ENCODE measurements at regions not wholly inside any gene's neighbourhood (a gene's known extent, or its start where the extent isn't known, plus 50 kb on each side); places are given as distances from the start of the nearest gene placed in this dataset.

- peaks cover 0 to 6% of the 10 kb centered on the region in 2 donors for H3K4me1 ChIP-seq
- no peak for DNase-seq
- H3K27ac ChIP-seq, result no peak overlapping the region
- TF ChIP-seq, protein P1, sequence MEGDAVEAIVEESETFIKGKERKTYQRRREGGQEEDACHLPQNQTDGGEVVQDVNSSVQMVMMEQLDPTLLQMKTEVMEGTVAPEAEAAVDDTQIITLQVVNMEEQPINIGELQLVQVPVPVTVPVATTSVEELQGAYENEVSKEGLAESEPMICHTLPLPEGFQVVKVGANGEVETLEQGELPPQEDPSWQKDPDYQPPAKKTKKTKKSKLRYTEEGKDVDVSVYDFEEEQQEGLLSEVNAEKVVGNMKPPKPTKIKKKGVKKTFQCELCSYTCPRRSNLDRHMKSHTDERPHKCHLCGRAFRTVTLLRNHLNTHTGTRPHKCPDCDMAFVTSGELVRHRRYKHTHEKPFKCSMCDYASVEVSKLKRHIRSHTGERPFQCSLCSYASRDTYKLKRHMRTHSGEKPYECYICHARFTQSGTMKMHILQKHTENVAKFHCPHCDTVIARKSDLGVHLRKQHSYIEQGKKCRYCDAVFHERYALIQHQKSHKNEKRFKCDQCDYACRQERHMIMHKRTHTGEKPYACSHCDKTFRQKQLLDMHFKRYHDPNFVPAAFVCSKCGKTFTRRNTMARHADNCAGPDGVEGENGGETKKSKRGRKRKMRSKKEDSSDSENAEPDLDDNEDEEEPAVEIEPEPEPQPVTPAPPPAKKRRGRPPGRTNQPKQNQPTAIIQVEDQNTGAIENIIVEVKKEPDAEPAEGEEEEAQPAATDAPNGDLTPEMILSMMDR (IDR thresholded peaks at IDR 0.05 in 4 of 5, conservative IDR thresholded peaks at IDR 0.05 in 1 of 5), result no peak
- TF ChIP-seq POLR2A (IDR thresholded peaks at IDR 0.05), result no peak
- H3K4me3 ChIP-seq, result no peak overlapping the region
- in situ Hi-C loops (cut with MboI; ENCODE audit: low sequenced_read_pairs in 4 of 4), result loop anchor here in 1 of 4 donors (25.0 kb wide), 1 partner anchor 399 kb away; no protein-coding TSS in a partner anchor
- H3K27me3 ChIP-seq, result no peaks in the 10 kb centered on the region
- H3K9me3 ChIP-seq, result no peaks in the 10 kb centered on the region
- intact Hi-C loops (cut with DNase I; ENCODE audit: low total_unique reads), result no loop called here
- no peaks in the 10 kb centered on the region for H3K36me3 ChIP-seq
- no peak for ATAC-seq
These were observed 111.6 kb upstream of the PIEZO2 start for GRCh38 chr18:11260961-11261461.

GRCh38 chr18:11259469-11260150 lies 110.2 kb upstream of the PIEZO2 start:
- Histone ChIP-seq H3K36me3 (no peaks in the 10 kb centered on the region), H3K27ac (peak overlapping the region in 1 of 4 donors; percentile 47), H3K27me3 (no peaks in the 10 kb centered on the region), H3K4me3 (peak overlapping the region in 1 of 4 donors; percentile 11), H3K9me3 (no peaks in the 10 kb centered on the region), H3K4me1 (peaks cover 0 to 6% of the 10 kb centered on the region in 2 donors)
- ATAC-seq (peak; percentile 45 to 81), DNase-seq (peak; percentile 37 to 62)
- TF ChIP-seq, protein P1 (IDR thresholded peaks at IDR 0.05 in 4 of 5, conservative IDR thresholded peaks at IDR 0.05 in 1 of 5), result no peak
- no peak for TF ChIP-seq POLR2A (IDR thresholded peaks at IDR 0.05)
- intact Hi-C loops (cut with DNase I; ENCODE audit: low total_unique reads) (no loop called here), in situ Hi-C loops (cut with MboI; ENCODE audit: low sequenced_read_pairs in 4 of 4) (loop anchor here in 1 of 4 donors (25.0 kb wide), 1 partner anchor 397 kb away; no protein-coding TSS in a partner anchor)

GRCh38 chr18:11258039-11258610 lies 108.8 kb upstream of the PIEZO2 start:
- H3K27me3 ChIP-seq, result no peaks in the 10 kb centered on the region
- no peak for ATAC-seq
- TF ChIP-seq, protein P1 (IDR thresholded peaks at IDR 0.05 in 4 of 5, conservative IDR thresholded peaks at IDR 0.05 in 1 of 5), result no peak
- no peak for TF ChIP-seq POLR2A (IDR thresholded peaks at IDR 0.05)
- in situ Hi-C loops (cut with MboI; ENCODE audit: low sequenced_read_pairs in 4 of 4), result loop anchor here in 1 of 4 donors (25.0 kb wide), 1 partner anchor 396 kb away; no protein-coding TSS in a partner anchor
- no peak for DNase-seq
- no peaks in the 10 kb centered on the region for H3K36me3 ChIP-seq
- intact Hi-C loops (cut with DNase I; ENCODE audit: low total_unique reads), result no loop called here
- no peak overlapping the region for H3K4me3 ChIP-seq
- no peak overlapping the region for H3K27ac ChIP-seq
- peaks cover 0 to 6% of the 10 kb centered on the region in 2 donors for H3K4me1 ChIP-seq
- H3K9me3 ChIP-seq, result no peaks in the 10 kb centered on the region

- ATAC-seq (no peak), DNase-seq (no peak)
- Histone ChIP-seq H3K4me1 (peaks cover 0 to 6% of the 10 kb centered on the region in 2 donors), H3K4me3 (no peak overlapping the region), H3K27ac (no peak overlapping the region), H3K9me3 (no peaks in the 10 kb centered on the region), H3K36me3 (no peaks in the 10 kb centered on the region), H3K27me3 (no peaks in the 10 kb centered on the region)
- intact Hi-C loops (cut with DNase I; ENCODE audit: low total_unique reads), result no loop called here
- in situ Hi-C loops (cut with MboI; ENCODE audit: low sequenced_read_pairs in 4 of 4), result loop anchor here in 1 of 4 donors (25.0 kb wide), 1 partner anchor 394 kb away; no protein-coding TSS in a partner anchor
- TF ChIP-seq POLR2A (IDR thresholded peaks at IDR 0.05), result no peak
- TF ChIP-seq, protein P1 (IDR thresholded peaks at IDR 0.05 in 4 of 5, conservative IDR thresholded peaks at IDR 0.05 in 1 of 5), result no peak
These were observed 106.9 kb upstream of the PIEZO2 start for GRCh38 chr18:11256251-11256650.

All from gastrocnemius medialis (tissue), 4 donors.